GM12865 (cell line): ENCODE measurements at regions not wholly inside any gene's neighbourhood (a gene's known extent, or its start where the extent isn't known, plus 50 kb on each side); places are given as distances from the start of the nearest gene placed in this dataset.

Source experiments
- DNase-seq: peaks from one replicate; pipeline ENCODE4 v3.0.0; 2010; ENCODE audit warnings: low read depth
- H3K4me3 ChIP-seq: 2 replicates; pipeline ENCODE4 v1.5.1; 2011; ENCODE audit warnings: mild to moderate bottlenecking, low read depth, low read length, control low read depth
- CTCF ChIP-seq: IDR thresholded peaks from 2 replicates; pipeline ENCODE4 v1.5.1; 2011; ENCODE audit warnings: low read length, control low read depth, low read depth, inconsistent platforms; ENCODE audit not compliant: insufficient read depth; ENCODE audit errors: missing control alignments

GRCh38 chr4:159497936-159498335, 395.1 kb downstream of the RAPGEF2 start:
- no peak overlapping the region for H3K4me3 ChIP-seq
- no peak for DNase-seq
- no peak for TF ChIP-seq CTCF

GRCh38 chr4:159498446-159499115, 395.7 kb downstream of the RAPGEF2 start:
- DNase-seq: no peak
- TF ChIP-seq CTCF: no peak
- no peak overlapping the region for H3K4me3 ChIP-seq

- no peak for TF ChIP-seq CTCF
- H3K4me3 ChIP-seq: no peak overlapping the region
- DNase-seq: no peak
These were observed 398.0 kb downstream of the RAPGEF2 start for GRCh38 chr4:159500861-159501260.

GRCh38 chr4:159503236-159504008, 400.5 kb downstream of the RAPGEF2 start:
- no peak for TF ChIP-seq CTCF
- no peak overlapping the region for H3K4me3 ChIP-seq
- no peak for DNase-seq

- no peak for TF ChIP-seq CTCF
- DNase-seq: no peak
- no peak overlapping the region for H3K4me3 ChIP-seq
These were observed 401.8 kb downstream of the RAPGEF2 start for GRCh38 chr4:159504684-159505083.

GRCh38 chr4:159505266-159505975, 402.5 kb downstream of the RAPGEF2 start:
- TF ChIP-seq CTCF: no peak
- DNase-seq: no peak
- H3K4me3 ChIP-seq: no peak overlapping the region
